PC-9 (cell line): ENCODE measurements at regions not wholly inside any gene's neighbourhood (a gene's known extent, or its start where the extent isn't known, plus 50 kb on each side); places are given as distances from the start of the nearest gene placed in this dataset.

Source experiments
- BruUV-seq: library from RNA; stranded (reverse); fragments of 400-500 nt; replicated peaks from 2 replicates; lab custom pipeline; 2021; lab: Mats Ljungman, UMichigan
- CTCF ChIA-PET: fragments of 300-600 bp; sonication (Branson Sonifier 250); formaldehyde crosslinking; loops from one replicate; lab custom pipeline; 2022; ENCODE audit warnings: antibody characterized with exemption; lab: Charles Lee
- POLR2A ChIA-PET: fragments of 300-600 bp; sonication (Branson Sonifier 250); formaldehyde crosslinking; loops from one replicate; lab custom pipeline; 2022; ENCODE audit warnings: antibody characterized with exemption; ENCODE audit not compliant: unreplicated experiment; lab: Charles Lee
- DNase-seq, 2 experiments: peaks; one replicate each; pipeline versions ENCODE4 v3.0.0 to v3.0.0-alpha.2; 2015 to 2022; ENCODE audit warnings: mixed read lengths in 1 of 2
- H2AFZ ChIP-seq: fragments of 200-600 bp; sonication (generic); 2 replicates; pipeline ENCODE4 v1.8.1; 2017; ENCODE audit warnings: antibody characterized with exemption
- H3F3A ChIP-seq: fragments of 200-600 bp; sonication (generic); 2 replicates; pipeline ENCODE4 v1.8.1; 2017; ENCODE audit warnings: antibody characterized with exemption, mild to moderate bottlenecking, low read depth; ENCODE audit not compliant: insufficient read depth
- H3K27ac ChIP-seq: fragments of 200-600 bp; sonication (generic); 2 replicates; pipeline ENCODE4 v1.6.1; 2016; ENCODE audit warnings: mixed run types
- H3K27me3 ChIP-seq: fragments of 200-600 bp; sonication (generic); 2 replicates; pipeline ENCODE4 v1.6.1; 2016; ENCODE audit warnings: low read depth, mixed run types; ENCODE audit not compliant: insufficient read depth
- H3K36me3 ChIP-seq: fragments of 200-600 bp; sonication (generic); 2 replicates; pipeline ENCODE4 v1.6.1; 2016; ENCODE audit warnings: low read depth, mixed run types
- H3K4me1 ChIP-seq: fragments of 200-600 bp; sonication (generic); replicated peaks from 2 replicates; pipeline ENCODE4 v1.6.1; 2016; ENCODE audit warnings: mixed run types; ENCODE audit not compliant: insufficient read depth
- H3K4me2 ChIP-seq: fragments of 200-600 bp; sonication (generic); 2 replicates; pipeline ENCODE4 v1.6.1; 2017; ENCODE audit warnings: mixed run types
- H3K4me3 ChIP-seq: fragments of 200-600 bp; sonication (generic); 2 replicates; pipeline ENCODE4 v1.6.1; 2016; ENCODE audit warnings: mixed run types
- H3K79me2 ChIP-seq: fragments of 200-600 bp; sonication (generic); 2 replicates; pipeline ENCODE4 v1.6.1; 2017; ENCODE audit warnings: low read depth, mixed run types
- H3K9me2 ChIP-seq: fragments of 200-600 bp; sonication (generic); 2 replicates; pipeline ENCODE4 v1.8.1; 2017; ENCODE audit warnings: mild to moderate bottlenecking; ENCODE audit not compliant: insufficient read depth
- H3K9me3 ChIP-seq: fragments of 200-600 bp; sonication (generic); 2 replicates; pipeline ENCODE4 v1.8.1; 2016; ENCODE audit warnings: low read depth; ENCODE audit not compliant: insufficient read depth
- H4K20me1 ChIP-seq: fragments of 200-600 bp; sonication (generic); 2 replicates; pipeline ENCODE4 v1.8.1; 2017; ENCODE audit not compliant: insufficient read depth
- EZH2 ChIP-seq: fragments of 200-600 bp; sonication (generic); IDR thresholded peaks from 2 replicates; pipeline ENCODE4 v1.8.0; 2017; ENCODE audit warnings: antibody characterized with exemption, low read depth
- intact Hi-C: fragments of 100-400 bp; cut with micrococcal nuclease; formaldehyde crosslinking; loops from one replicate; pipeline ENCODE4 v1.10.0; 2022; ENCODE audit not compliant: unreplicated experiment
- TF ChIP-seq, protein P1 (sequence below): fragments of 200-600 bp; sonication (generic); conservative IDR thresholded peaks from 2 replicates; pipeline ENCODE4 v1.6.1; 2017; ENCODE audit warnings: mixed run types, antibody characterized with exemption, mild to moderate bottlenecking, moderate library complexity

GRCh38 chr2:19114126-19114525 lies 244.3 kb downstream of the OSR1 start:
- Histone ChIP-seq H3K27me3 (no peaks in the 10 kb centered on the region), H3K27ac (no peak overlapping the region), H3K9me2 (no peaks in the 10 kb centered on the region; the same call in 1 of the 2 replicates), H2AFZ (no peak overlapping the region), H3F3A (no peaks in the 10 kb centered on the region), H3K79me2 (no peaks in the 10 kb centered on the region), H3K4me3 (no peak overlapping the region), H3K4me1 (no peaks in the 10 kb centered on the region), H3K9me3 (no peaks in the 10 kb centered on the region), H3K4me2 (no peak overlapping the region), H3K36me3 (no peaks in the 10 kb centered on the region), H4K20me1 (no peaks in the 10 kb centered on the region)
- ChIA-PET CTCF (no interaction called here), POLR2A (no interaction called here)
- BruUV-seq, result no TSS peak
- no peak for TF ChIP-seq EZH2
- TF ChIP-seq, protein P1, sequence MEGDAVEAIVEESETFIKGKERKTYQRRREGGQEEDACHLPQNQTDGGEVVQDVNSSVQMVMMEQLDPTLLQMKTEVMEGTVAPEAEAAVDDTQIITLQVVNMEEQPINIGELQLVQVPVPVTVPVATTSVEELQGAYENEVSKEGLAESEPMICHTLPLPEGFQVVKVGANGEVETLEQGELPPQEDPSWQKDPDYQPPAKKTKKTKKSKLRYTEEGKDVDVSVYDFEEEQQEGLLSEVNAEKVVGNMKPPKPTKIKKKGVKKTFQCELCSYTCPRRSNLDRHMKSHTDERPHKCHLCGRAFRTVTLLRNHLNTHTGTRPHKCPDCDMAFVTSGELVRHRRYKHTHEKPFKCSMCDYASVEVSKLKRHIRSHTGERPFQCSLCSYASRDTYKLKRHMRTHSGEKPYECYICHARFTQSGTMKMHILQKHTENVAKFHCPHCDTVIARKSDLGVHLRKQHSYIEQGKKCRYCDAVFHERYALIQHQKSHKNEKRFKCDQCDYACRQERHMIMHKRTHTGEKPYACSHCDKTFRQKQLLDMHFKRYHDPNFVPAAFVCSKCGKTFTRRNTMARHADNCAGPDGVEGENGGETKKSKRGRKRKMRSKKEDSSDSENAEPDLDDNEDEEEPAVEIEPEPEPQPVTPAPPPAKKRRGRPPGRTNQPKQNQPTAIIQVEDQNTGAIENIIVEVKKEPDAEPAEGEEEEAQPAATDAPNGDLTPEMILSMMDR, result no peak
- intact Hi-C loops, result no loop called here
- no peak for DNase-seq

DNA sequence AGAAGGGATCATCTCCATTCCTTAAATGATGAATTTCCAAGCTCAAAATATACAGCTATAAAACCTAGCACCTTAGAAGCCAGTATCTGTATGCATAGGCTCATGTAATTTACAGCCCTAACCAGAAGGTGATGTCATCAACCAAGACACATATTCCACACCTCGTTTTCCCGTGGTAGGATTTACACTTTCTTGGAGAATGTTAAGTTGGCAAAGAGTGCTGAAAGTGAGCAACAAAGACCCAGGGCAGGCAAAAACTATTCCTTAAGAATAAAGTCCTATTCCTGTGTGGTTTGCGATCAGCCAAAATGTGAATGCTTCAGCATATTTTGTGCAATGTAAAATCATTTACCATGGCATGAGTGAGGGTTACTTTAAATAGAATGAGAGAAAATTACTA lies 247.1 kb downstream of the OSR1 start:
- Histone ChIP-seq H3K4me2 (no peak overlapping the region), H3K4me1 (no peaks in the 10 kb centered on the region), H3F3A (no peaks in the 10 kb centered on the region), H3K79me2 (no peaks in the 10 kb centered on the region), H3K9me2 (no peaks in the 10 kb centered on the region; the same call in 1 of the 2 replicates), H4K20me1 (no peaks in the 10 kb centered on the region), H3K36me3 (no peaks in the 10 kb centered on the region), H3K4me3 (no peak overlapping the region), H3K27me3 (no peaks in the 10 kb centered on the region), H3K27ac (no peak overlapping the region), H2AFZ (no peak overlapping the region), H3K9me3 (no peaks in the 10 kb centered on the region)
- no TSS peak for BruUV-seq
- DNase-seq, result no peak
- POLR2A ChIA-PET, result interaction anchor here (0.6 kb wide), 1 partner anchor 9 kb away, joined by 3 read pairs; no protein-coding TSS in a partner anchor
- CTCF ChIA-PET, result no interaction called here
- TF ChIP-seq, protein P1, result no peak
- no peak for TF ChIP-seq EZH2
- intact Hi-C loops, result no loop called here

DNA sequence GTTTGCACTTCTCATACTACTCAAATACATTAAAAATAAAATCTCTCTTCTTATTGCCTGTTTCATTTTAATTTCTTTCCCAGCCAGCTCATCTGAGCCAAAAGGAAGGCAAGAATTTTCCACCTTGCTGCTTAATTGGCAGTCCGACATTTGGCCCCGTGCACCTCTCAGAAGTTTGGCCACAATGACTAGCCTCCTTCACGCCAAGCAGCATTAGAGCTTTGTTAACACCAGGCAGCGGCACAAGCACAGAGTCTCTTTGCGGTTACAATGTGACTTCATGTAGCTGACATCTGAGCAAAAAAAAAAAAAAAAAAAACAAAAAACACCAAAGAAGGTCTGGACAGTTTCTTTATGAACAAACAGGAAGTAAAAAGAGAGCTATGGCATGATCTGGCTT lies 248.9 kb downstream of the OSR1 start:
- no peaks in the 10 kb centered on the region for H3K36me3 ChIP-seq
- peaks cover 10% of the 10 kb centered on the region for H3K4me1 ChIP-seq
- POLR2A ChIA-PET, result no interaction called here
- H3K27me3 ChIP-seq, result no peaks in the 10 kb centered on the region
- TF ChIP-seq, protein P1, result no peak
- TF ChIP-seq EZH2, result no peak
- no peak overlapping the region for H2AFZ ChIP-seq
- H4K20me1 ChIP-seq, result no peaks in the 10 kb centered on the region
- DNase-seq, result no peak
- H3K4me3 ChIP-seq, result no peak overlapping the region
- no peaks in the 10 kb centered on the region; the same call in 1 of the 2 replicates for H3K9me3 ChIP-seq
- CTCF ChIA-PET, result interaction anchor here (0.6 kb wide), 1 partner anchor 656 kb away, joined by 13 read pairs; no protein-coding TSS in a partner anchor
- no peak overlapping the region for H3K4me2 ChIP-seq
- BruUV-seq, result no TSS peak
- no peaks in the 10 kb centered on the region for H3K79me2 ChIP-seq
- no peaks in the 10 kb centered on the region; the same call in 1 of the 2 replicates for H3K9me2 ChIP-seq
- peaks cover 8% of the 10 kb centered on the region for H3F3A ChIP-seq
- intact Hi-C loops, result no loop called here
- no peak overlapping the region for H3K27ac ChIP-seq
